GM23338 (cell line): ENCODE measurements at regions not wholly inside any gene's neighbourhood (a gene's known extent, or its start where the extent isn't known, plus 50 kb on each side); places are given as distances from the start of the nearest gene placed in this dataset.

ENCODE experiments used
- EZH2 ChIP-seq: fragments of 200-600 bp; sonication (generic); IDR thresholded peaks from one replicate; pipeline ENCODE4 v1.8.0; 2017; ENCODE audit warnings: antibody characterized with exemption, mild to moderate bottlenecking, low read depth; ENCODE audit not compliant: unreplicated experiment
- POLR2AphosphoS5 ChIP-seq: IDR thresholded peaks from 2 replicates; pipeline ENCODE4 v1.6.1; 2016; ENCODE audit warnings: antibody characterized with exemption, low read depth
- STAT1 ChIP-seq: IDR thresholded peaks from one replicate; pipeline ENCODE4 v1.6.1; 2016; ENCODE audit warnings: antibody characterized with exemption; ENCODE audit not compliant: unreplicated experiment
- TF ChIP-seq, protein P1 (sequence below), 2 experiments: fragments of 200-600 bp in 1 of 2; sonication (generic) in 1 of 2; conservative IDR thresholded peaks; 2 replicates each; pipeline versions ENCODE4 v1.5.1 to v1.6.1; 2016 to 2017; ENCODE audit warnings: antibody characterized with exemption in 2 of 2, low read depth in 2 of 2, mild to moderate bottlenecking in 2 of 2, moderate library complexity in 1 of 2
- TF ChIP-seq, protein P2 (sequence below): IDR thresholded peaks from one replicate; pipeline ENCODE4 v1.6.1; 2018; ENCODE audit warnings: antibody characterized with exemption; ENCODE audit not compliant: unreplicated experiment
- TF ChIP-seq, protein P3 (sequence below): IDR thresholded peaks from 2 replicates; pipeline ENCODE4 v1.6.1; 2016; ENCODE audit warnings: antibody characterized with exemption

DNA sequence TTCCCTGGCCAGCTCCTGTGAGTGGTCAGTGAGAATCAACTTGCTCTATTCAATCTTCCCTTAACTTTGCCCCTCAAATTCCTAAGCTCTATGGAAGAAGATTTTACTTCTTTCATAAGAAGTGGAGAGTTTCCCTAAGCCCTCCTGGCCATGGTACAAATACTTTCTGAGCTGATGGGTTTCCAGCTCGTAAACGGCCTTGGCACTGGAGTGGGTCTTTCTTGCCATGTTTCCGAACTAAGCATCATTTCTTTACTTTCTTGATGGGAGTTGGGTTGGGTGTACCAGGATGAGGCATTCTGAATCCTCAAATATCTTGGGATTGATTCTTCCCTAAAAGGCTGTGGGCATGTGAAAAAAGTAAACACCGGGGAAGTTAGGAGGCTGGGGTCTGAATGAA, 72.5 kb downstream of the ACKR3 start:
- TF ChIP-seq, protein P1, sequence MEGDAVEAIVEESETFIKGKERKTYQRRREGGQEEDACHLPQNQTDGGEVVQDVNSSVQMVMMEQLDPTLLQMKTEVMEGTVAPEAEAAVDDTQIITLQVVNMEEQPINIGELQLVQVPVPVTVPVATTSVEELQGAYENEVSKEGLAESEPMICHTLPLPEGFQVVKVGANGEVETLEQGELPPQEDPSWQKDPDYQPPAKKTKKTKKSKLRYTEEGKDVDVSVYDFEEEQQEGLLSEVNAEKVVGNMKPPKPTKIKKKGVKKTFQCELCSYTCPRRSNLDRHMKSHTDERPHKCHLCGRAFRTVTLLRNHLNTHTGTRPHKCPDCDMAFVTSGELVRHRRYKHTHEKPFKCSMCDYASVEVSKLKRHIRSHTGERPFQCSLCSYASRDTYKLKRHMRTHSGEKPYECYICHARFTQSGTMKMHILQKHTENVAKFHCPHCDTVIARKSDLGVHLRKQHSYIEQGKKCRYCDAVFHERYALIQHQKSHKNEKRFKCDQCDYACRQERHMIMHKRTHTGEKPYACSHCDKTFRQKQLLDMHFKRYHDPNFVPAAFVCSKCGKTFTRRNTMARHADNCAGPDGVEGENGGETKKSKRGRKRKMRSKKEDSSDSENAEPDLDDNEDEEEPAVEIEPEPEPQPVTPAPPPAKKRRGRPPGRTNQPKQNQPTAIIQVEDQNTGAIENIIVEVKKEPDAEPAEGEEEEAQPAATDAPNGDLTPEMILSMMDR (conservative IDR thresholded peaks at IDR 0.05; ENCODE audit: low read depth in 2 of 2) = no peak
- TF ChIP-seq POLR2AphosphoS5 (no peak), STAT1 (no peak), EZH2 (no peak)
- TF ChIP-seq, protein P2, sequence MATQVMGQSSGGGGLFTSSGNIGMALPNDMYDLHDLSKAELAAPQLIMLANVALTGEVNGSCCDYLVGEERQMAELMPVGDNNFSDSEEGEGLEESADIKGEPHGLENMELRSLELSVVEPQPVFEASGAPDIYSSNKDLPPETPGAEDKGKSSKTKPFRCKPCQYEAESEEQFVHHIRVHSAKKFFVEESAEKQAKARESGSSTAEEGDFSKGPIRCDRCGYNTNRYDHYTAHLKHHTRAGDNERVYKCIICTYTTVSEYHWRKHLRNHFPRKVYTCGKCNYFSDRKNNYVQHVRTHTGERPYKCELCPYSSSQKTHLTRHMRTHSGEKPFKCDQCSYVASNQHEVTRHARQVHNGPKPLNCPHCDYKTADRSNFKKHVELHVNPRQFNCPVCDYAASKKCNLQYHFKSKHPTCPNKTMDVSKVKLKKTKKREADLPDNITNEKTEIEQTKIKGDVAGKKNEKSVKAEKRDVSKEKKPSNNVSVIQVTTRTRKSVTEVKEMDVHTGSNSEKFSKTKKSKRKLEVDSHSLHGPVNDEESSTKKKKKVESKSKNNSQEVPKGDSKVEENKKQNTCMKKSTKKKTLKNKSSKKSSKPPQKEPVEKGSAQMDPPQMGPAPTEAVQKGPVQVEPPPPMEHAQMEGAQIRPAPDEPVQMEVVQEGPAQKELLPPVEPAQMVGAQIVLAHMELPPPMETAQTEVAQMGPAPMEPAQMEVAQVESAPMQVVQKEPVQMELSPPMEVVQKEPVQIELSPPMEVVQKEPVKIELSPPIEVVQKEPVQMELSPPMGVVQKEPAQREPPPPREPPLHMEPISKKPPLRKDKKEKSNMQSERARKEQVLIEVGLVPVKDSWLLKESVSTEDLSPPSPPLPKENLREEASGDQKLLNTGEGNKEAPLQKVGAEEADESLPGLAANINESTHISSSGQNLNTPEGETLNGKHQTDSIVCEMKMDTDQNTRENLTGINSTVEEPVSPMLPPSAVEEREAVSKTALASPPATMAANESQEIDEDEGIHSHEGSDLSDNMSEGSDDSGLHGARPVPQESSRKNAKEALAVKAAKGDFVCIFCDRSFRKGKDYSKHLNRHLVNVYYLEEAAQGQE = no peak
- TF ChIP-seq, protein P3, sequence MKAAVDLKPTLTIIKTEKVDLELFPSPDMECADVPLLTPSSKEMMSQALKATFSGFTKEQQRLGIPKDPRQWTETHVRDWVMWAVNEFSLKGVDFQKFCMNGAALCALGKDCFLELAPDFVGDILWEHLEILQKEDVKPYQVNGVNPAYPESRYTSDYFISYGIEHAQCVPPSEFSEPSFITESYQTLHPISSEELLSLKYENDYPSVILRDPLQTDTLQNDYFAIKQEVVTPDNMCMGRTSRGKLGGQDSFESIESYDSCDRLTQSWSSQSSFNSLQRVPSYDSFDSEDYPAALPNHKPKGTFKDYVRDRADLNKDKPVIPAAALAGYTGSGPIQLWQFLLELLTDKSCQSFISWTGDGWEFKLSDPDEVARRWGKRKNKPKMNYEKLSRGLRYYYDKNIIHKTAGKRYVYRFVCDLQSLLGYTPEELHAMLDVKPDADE = no peak
